K562 (cell line): ENCODE measurements at regions not wholly inside any gene's neighbourhood (a gene's known extent, or its start where the extent isn't known, plus 50 kb on each side); places are given as distances from the start of the nearest gene placed in this dataset.
"Not testable (repeated sequence)": the region's sequence is repeated elsewhere in the genome, so short reads cannot be mapped to it uniquely, and the experiment has no call there.

ENCODE experiments used
- CTCF ChIP-seq, 3 experiments: IDR thresholded peaks in 2 of 3; conservative IDR thresholded peaks in 1 of 3; 2 replicates each; pipeline ENCODE4 v1.5.1; 2011 to 2012; ENCODE audit warnings: low read length in 3 of 3, mild to moderate bottlenecking in 3 of 3, control low read depth in 2 of 3, improper control_type of control experiment in 1 of 3, inconsistent platforms in 1 of 3, low read depth in 1 of 3, mixed read lengths in 1 of 3, moderate library complexity in 1 of 3; ENCODE audit not compliant: insufficient read depth in 2 of 3
- HDAC6 ChIP-seq: IDR thresholded peaks from 2 replicates; pipeline ENCODE4 v1.6.1; 2012; ENCODE audit warnings: low read depth, mild to moderate bottlenecking, control low read depth, inconsistent platforms, low read length, moderate library complexity
- HDAC8 ChIP-seq: fragments of 450-650 bp; IDR thresholded peaks from 2 replicates; pipeline ENCODE4 v1.6.1; 2016; ENCODE audit warnings: mild to moderate bottlenecking, missing genetic modification characterization, moderate library complexity, missing compliant biosample characterization
- JUND ChIP-seq, 2 experiments: IDR thresholded peaks; 2 replicates in 1 of 2; 3 replicates in 1 of 2; pipeline ENCODE4 v1.6.1; 2011; ENCODE audit warnings: borderline replicate concordance in 2 of 2, low read depth in 2 of 2, low read length in 2 of 2, improper control_type of control experiment in 1 of 2, missing biosample characterization in 1 of 2, missing genetic modification characterization in 1 of 2, missing genetic modification reagents in 1 of 2
- LCOR ChIP-seq: sonication (generic); formaldehyde crosslinking; IDR thresholded peaks from 2 replicates; pipeline ENCODE4 v1.8.0; 2022; ENCODE audit warnings: mild to moderate bottlenecking, missing genetic modification reagents
- MEF2D ChIP-seq: conservative IDR thresholded peaks from 2 replicates; pipeline ENCODE4 v1.6.1; 2016; ENCODE audit warnings: low read depth, missing genetic modification characterization, missing compliant biosample characterization
- POLR2AphosphoS5 ChIP-seq: IDR thresholded peaks from 2 replicates; pipeline ENCODE4 v1.6.1; 2011; ENCODE audit warnings: mild to moderate bottlenecking, low read depth, low read length, moderate library complexity; ENCODE audit not compliant: control insufficient read depth, insufficient read depth
- RNF2 ChIP-seq: sonication (generic); IDR thresholded peaks from 2 replicates; pipeline ENCODE4 v1.6.1; 2016
- TEAD1 ChIP-seq, 2 experiments: fragments of 450-650 bp in 1 of 2; sonication (generic) in 1 of 2; formaldehyde crosslinking; IDR thresholded peaks; 2 replicates each; pipeline versions ENCODE4 v1.4.0 to v1.8.0; 2020 to 2022; ENCODE audit warnings: mild to moderate bottlenecking in 2 of 2, missing genetic modification reagents in 1 of 2
- ZNF232 ChIP-seq: sonication (generic); formaldehyde crosslinking; IDR thresholded peaks from 2 replicates; pipeline ENCODE4 v1.8.0; 2022; ENCODE audit warnings: mild to moderate bottlenecking, missing genetic modification reagents
- ZNF384 ChIP-seq: IDR thresholded peaks from 2 replicates; pipeline ENCODE4 v1.6.1; 2012; ENCODE audit warnings: low read depth, low read length, improper control_type of control experiment
- TF ChIP-seq, protein P1 (sequence below): fragments of 150-350 bp; IDR thresholded peaks from 2 replicates; pipeline ENCODE4 v1.6.1; 2014; ENCODE audit warnings: low read depth, mild to moderate bottlenecking, low read length, borderline replicate concordance

GRCh38 chr9:62837254-62837911 is 1647.5 kb downstream of the SPATA31A7 start:
- TF ChIP-seq MEF2D; ZNF232 (CRISPR knock-in tag); RNF2; LCOR (CRISPR knock-in tag); ZNF384; TEAD1 (CRISPR knock-in tag; IDR thresholded peaks at IDR 0.05); CTCF (IDR thresholded peaks at IDR 0.05 in 2 of 3, conservative IDR thresholded peaks at IDR 0.05 in 1 of 3; ENCODE audit: insufficient read depth in 2 of 3, low read depth in 1 of 3, low read length in 3 of 3); JUND (IDR thresholded peaks at IDR 0.05; ENCODE audit: borderline replicate concordance, low read depth, low read length); JUND (tag; IDR thresholded peaks at IDR 0.05; ENCODE audit: borderline replicate concordance, low read depth, low read length); HDAC6; POLR2AphosphoS5; HDAC8 (tag): not testable (repeated sequence)
- TF ChIP-seq, protein P1, sequence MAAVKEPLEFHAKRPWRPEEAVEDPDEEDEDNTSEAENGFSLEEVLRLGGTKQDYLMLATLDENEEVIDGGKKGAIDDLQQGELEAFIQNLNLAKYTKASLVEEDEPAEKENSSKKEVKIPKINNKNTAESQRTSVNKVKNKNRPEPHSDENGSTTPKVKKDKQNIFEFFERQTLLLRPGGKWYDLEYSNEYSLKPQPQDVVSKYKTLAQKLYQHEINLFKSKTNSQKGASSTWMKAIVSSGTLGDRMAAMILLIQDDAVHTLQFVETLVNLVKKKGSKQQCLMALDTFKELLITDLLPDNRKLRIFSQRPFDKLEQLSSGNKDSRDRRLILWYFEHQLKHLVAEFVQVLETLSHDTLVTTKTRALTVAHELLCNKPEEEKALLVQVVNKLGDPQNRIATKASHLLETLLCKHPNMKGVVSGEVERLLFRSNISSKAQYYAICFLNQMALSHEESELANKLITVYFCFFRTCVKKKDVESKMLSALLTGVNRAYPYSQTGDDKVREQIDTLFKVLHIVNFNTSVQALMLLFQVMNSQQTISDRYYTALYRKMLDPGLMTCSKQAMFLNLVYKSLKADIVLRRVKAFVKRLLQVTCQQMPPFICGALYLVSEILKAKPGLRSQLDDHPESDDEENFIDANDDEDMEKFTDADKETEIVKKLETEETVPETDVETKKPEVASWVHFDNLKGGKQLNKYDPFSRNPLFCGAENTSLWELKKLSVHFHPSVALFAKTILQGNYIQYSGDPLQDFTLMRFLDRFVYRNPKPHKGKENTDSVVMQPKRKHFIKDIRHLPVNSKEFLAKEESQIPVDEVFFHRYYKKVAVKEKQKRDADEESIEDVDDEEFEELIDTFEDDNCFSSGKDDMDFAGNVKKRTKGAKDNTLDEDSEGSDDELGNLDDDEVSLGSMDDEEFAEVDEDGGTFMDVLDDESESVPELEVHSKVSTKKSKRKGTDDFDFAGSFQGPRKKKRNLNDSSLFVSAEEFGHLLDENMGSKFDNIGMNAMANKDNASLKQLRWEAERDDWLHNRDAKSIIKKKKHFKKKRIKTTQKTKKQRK = not testable (repeated sequence)
